ENCODE measurements at regions not wholly inside any gene's neighbourhood (a gene's known extent, or its start where the extent isn't known, plus 50 kb on each side); places are given as distances from the start of the nearest gene placed in this dataset.
"Not testable (repeated sequence)": the region's sequence is repeated elsewhere in the genome, so short reads cannot be mapped to it uniquely, and the experiment has no call there.

DNA sequence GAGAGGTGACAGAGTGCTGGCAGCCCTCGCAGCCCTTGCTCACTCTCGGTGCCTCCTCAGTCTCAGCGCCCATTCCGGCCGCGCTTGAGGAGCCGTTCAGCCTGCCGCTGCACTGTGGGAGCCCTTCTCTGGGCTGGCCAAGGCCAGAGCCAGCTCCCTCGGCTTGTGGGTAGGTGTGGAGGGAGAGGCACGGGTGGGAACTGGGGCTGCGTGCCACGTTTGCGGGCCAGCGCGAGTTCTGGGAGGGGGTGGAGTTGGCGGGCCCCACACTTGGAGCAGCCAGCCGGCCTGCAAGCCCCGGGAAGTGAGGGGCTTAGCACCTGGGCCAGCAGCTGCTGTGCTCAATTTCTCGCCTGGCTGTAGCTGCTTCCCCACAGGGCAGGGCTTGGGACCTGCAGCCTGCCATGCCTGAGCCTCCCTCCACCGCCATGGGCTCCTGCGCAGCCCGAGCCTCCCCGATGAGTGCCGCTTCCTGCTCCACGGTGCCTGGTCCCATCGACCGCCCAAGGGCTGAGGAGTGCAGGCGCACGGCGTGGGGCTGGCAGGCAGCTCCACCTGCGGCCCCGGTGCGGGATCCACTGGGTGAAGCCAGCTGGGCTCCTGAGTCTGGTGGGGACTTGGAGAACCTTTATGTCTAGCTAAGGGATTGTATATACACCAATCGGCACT, 1278.1 kb downstream of the SUCLG1 start:
- TF ChIP-seq, protein P1, sequence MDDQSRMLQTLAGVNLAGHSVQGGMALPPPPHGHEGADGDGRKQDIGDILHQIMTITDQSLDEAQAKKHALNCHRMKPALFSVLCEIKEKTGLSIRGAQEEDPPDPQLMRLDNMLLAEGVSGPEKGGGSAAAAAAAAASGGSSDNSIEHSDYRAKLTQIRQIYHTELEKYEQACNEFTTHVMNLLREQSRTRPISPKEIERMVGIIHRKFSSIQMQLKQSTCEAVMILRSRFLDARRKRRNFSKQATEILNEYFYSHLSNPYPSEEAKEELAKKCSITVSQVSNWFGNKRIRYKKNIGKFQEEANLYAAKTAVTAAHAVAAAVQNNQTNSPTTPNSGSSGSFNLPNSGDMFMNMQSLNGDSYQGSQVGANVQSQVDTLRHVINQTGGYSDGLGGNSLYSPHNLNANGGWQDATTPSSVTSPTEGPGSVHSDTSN (CRISPR knock-in tag; IDR thresholded peaks at IDR 0.05): not testable (repeated sequence)
- not testable (repeated sequence) for TF ChIP-seq ZNF248 (tag by site-specific recombination; IDR thresholded peaks at IDR 0.05); YY1 (tag by site-specific recombination; IDR thresholded peaks at IDR 0.05); ZNF670 (tag by site-specific recombination; IDR thresholded peaks at IDR 0.05; ENCODE audit: low read depth)
- TF ChIP-seq, protein P2, sequence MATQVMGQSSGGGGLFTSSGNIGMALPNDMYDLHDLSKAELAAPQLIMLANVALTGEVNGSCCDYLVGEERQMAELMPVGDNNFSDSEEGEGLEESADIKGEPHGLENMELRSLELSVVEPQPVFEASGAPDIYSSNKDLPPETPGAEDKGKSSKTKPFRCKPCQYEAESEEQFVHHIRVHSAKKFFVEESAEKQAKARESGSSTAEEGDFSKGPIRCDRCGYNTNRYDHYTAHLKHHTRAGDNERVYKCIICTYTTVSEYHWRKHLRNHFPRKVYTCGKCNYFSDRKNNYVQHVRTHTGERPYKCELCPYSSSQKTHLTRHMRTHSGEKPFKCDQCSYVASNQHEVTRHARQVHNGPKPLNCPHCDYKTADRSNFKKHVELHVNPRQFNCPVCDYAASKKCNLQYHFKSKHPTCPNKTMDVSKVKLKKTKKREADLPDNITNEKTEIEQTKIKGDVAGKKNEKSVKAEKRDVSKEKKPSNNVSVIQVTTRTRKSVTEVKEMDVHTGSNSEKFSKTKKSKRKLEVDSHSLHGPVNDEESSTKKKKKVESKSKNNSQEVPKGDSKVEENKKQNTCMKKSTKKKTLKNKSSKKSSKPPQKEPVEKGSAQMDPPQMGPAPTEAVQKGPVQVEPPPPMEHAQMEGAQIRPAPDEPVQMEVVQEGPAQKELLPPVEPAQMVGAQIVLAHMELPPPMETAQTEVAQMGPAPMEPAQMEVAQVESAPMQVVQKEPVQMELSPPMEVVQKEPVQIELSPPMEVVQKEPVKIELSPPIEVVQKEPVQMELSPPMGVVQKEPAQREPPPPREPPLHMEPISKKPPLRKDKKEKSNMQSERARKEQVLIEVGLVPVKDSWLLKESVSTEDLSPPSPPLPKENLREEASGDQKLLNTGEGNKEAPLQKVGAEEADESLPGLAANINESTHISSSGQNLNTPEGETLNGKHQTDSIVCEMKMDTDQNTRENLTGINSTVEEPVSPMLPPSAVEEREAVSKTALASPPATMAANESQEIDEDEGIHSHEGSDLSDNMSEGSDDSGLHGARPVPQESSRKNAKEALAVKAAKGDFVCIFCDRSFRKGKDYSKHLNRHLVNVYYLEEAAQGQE (tag by site-specific recombination; IDR thresholded peaks at IDR 0.05): not testable (repeated sequence)
- TF ChIP-seq, protein P3, sequence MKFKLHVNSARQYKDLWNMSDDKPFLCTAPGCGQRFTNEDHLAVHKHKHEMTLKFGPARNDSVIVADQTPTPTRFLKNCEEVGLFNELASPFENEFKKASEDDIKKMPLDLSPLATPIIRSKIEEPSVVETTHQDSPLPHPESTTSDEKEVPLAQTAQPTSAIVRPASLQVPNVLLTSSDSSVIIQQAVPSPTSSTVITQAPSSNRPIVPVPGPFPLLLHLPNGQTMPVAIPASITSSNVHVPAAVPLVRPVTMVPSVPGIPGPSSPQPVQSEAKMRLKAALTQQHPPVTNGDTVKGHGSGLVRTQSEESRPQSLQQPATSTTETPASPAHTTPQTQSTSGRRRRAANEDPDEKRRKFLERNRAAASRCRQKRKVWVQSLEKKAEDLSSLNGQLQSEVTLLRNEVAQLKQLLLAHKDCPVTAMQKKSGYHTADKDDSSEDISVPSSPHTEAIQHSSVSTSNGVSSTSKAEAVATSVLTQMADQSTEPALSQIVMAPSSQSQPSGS (tag by site-specific recombination; IDR thresholded peaks at IDR 0.05; ENCODE audit: low read depth): not testable (repeated sequence)
- TF ChIP-seq, protein P4, sequence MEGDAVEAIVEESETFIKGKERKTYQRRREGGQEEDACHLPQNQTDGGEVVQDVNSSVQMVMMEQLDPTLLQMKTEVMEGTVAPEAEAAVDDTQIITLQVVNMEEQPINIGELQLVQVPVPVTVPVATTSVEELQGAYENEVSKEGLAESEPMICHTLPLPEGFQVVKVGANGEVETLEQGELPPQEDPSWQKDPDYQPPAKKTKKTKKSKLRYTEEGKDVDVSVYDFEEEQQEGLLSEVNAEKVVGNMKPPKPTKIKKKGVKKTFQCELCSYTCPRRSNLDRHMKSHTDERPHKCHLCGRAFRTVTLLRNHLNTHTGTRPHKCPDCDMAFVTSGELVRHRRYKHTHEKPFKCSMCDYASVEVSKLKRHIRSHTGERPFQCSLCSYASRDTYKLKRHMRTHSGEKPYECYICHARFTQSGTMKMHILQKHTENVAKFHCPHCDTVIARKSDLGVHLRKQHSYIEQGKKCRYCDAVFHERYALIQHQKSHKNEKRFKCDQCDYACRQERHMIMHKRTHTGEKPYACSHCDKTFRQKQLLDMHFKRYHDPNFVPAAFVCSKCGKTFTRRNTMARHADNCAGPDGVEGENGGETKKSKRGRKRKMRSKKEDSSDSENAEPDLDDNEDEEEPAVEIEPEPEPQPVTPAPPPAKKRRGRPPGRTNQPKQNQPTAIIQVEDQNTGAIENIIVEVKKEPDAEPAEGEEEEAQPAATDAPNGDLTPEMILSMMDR (tag by site-specific recombination; IDR thresholded peaks at IDR 0.05): not testable (repeated sequence)
- TF ChIP-seq, protein P5, sequence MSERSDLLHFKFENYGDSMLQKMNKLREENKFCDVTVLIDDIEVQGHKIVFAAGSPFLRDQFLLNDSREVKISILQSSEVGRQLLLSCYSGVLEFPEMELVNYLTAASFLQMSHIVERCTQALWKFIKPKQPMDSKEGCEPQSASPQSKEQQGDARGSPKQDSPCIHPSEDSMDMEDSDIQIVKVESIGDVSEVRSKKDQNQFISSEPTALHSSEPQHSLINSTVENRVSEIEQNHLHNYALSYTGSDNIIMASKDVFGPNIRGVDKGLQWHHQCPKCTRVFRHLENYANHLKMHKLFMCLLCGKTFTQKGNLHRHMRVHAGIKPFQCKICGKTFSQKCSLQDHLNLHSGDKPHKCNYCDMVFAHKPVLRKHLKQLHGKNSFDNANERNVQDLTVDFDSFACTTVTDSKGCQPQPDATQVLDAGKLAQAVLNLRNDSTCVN (tag by site-specific recombination; optimal IDR thresholded peaks at IDR 0.05): not testable (repeated sequence)

All from HEK293 (cell line).